ENCODE measurements at regions not wholly inside any gene's neighbourhood (a gene's known extent, or its start where the extent isn't known, plus 50 kb on each side); places are given as distances from the start of the nearest gene placed in this dataset.

GRCh38 chr12:67535176-67535575 is 113.4 kb upstream of the DYRK2 start:
- DNase-seq (ENCODE audit: extremely low read depth in 1 of 4, low spot score in 3 of 4) (no peak), ATAC-seq (no peak), FAIRE-seq (no peak)
- 1% methylated on average over 6 of the region's 6 CpGs for WGBS (ENCODE audit: insufficient coverage, low coverage, missing lambda C conversion rate)
- no peak overlapping the region for H3K4me2 ChIP-seq (ENCODE audit: insufficient read depth, low read length)
- no peaks in the 10 kb centered on the region for H3K9me1 ChIP-seq (ENCODE audit: control insufficient read depth, insufficient read depth, low read length)
- no peak overlapping the region for H3K27ac ChIP-seq (ENCODE audit: extremely low read depth, low read depth, low read length)
- in situ Hi-C loops (cut with MboI) (no loop called here), intact Hi-C loops (cut with micrococcal nuclease) (no loop called here)
- TF ChIP-seq AFF4 (CRISPR knock-in tag; IDR thresholded peaks at IDR 0.05) (no peak), ZNF57 (CRISPR knock-in tag; IDR thresholded peaks at IDR 0.05) (no peak), ZNF699 (CRISPR knock-in tag; IDR thresholded peaks at IDR 0.05; ENCODE audit: insufficient replicate concordance) (no peak), XRCC3 (IDR thresholded peaks at IDR 0.05) (no peak), PCBP2 (IDR thresholded peaks at IDR 0.05; ENCODE audit: low read depth, low read length, poor library complexity, severe bottlenecking) (no peak), RHOXF2B (CRISPR knock-in tag; conservative IDR thresholded peaks at IDR 0.05) (no peak), CLOCK (CRISPR knock-in tag; IDR thresholded peaks at IDR 0.05; ENCODE audit: borderline replicate concordance) (no peak), U2AF2 (optimal IDR thresholded peaks at IDR 0.05; ENCODE audit: low read depth, low read length) (no peak)
- H3K4me3 ChIP-seq, result no peak overlapping the region
- H3K4me1 ChIP-seq (replicated peaks in 1 of 2; ENCODE audit: control insufficient read depth in 2 of 2, insufficient read depth in 2 of 2, low read length in 2 of 2), result no peaks in the 10 kb centered on the region
- peaks cover 0 to 6% of the 10 kb centered on the region in 2 experiments; a peak in 1 of 5 replicates for H3K27me3 ChIP-seq (ENCODE audit: control insufficient read depth in 2 of 2, insufficient read depth in 2 of 2, low read length in 2 of 2)
- no peaks in the 10 kb centered on the region for H3K9me3 ChIP-seq (replicated peaks; ENCODE audit: control insufficient read depth, insufficient read depth, low read depth, low read length)
- ChIA-PET CTCF (ENCODE audit: low intra/inter-chr PET ratio) (interaction anchor here (0.6 kb wide), 1 partner anchor 1371 kb away, joined by 3 read pairs; no protein-coding TSS in a partner anchor), POLR2A (no interaction called here)
- BruUV-seq (replicated peaks), result no TSS peak
- H3K79me2 ChIP-seq (ENCODE audit: control insufficient read depth, insufficient read depth, low read length), result no peaks in the 10 kb centered on the region
- no peaks in the 10 kb centered on the region for H3K36me3 ChIP-seq (ENCODE audit: control insufficient read depth, insufficient read depth, low read length)
- H3K9ac ChIP-seq (ENCODE audit: insufficient read depth in 1 of 2, low read depth in 2 of 2, low read length in 2 of 2), result no peak overlapping the region
- H4K20me1 ChIP-seq (replicated peaks; ENCODE audit: control insufficient read depth, insufficient read depth, low read length), result no peaks in the 10 kb centered on the region
- H2AFZ ChIP-seq (ENCODE audit: low read depth, low read length), result no peak overlapping the region

All from K562 (cell line).